OCI-LY7 (cell line): ENCODE measurements at regions not wholly inside any gene's neighbourhood (a gene's known extent, or its start where the extent isn't known, plus 50 kb on each side); places are given as distances from the start of the nearest gene placed in this dataset.

Experiments
- BruUV-seq: library from RNA; stranded (reverse); fragments of 400-500 nt; replicated peaks from 2 replicates; lab custom pipeline; 2021; lab: Mats Ljungman, UMichigan
- CTCF ChIA-PET: fragments of 300-600 bp; sonication (Branson Sonifier 250); formaldehyde crosslinking; loops from one replicate; lab custom pipeline; 2022; ENCODE audit warnings: antibody characterized with exemption; ENCODE audit not compliant: unreplicated experiment; lab: Charles Lee
- POLR2A ChIA-PET: fragments of 300-600 bp; sonication (Branson Sonifier 250); formaldehyde crosslinking; loops from one replicate; lab custom pipeline; 2022; ENCODE audit warnings: antibody characterized with exemption; lab: Charles Lee
- DNase-seq: peaks from one replicate; pipeline ENCODE4 v3.0.0-alpha.2; 2015; ENCODE audit warnings: low spot score
- H2AFZ ChIP-seq: fragments of 200-600 bp; sonication (generic), shearing (Covaris generic); 2 replicates; pipeline ENCODE4 v1.6.1; 2014; ENCODE audit warnings: mild to moderate bottlenecking, antibody characterized with exemption, low read length, moderate library complexity
- H3K27ac ChIP-seq: fragments of 200-600 bp; sonication (generic); 2 replicates; pipeline ENCODE4 v1.5.1; 2014; ENCODE audit warnings: mixed run types, low read depth, mild to moderate bottlenecking, moderate library complexity, low read length, inconsistent platforms; ENCODE audit not compliant: poor library complexity, severe bottlenecking
- H3K36me3 ChIP-seq: fragments of 200-600 bp; sonication (generic); 2 replicates; pipeline ENCODE4 v1.6.1; 2014; ENCODE audit warnings: mild to moderate bottlenecking, antibody characterized with exemption, low read length, moderate library complexity, mixed read lengths; ENCODE audit not compliant: insufficient read depth
- H3K4me1 ChIP-seq: fragments of 200-600 bp; sonication (generic); 2 replicates; pipeline ENCODE4 v1.5.1; 2014; ENCODE audit warnings: mild to moderate bottlenecking, low read length; ENCODE audit not compliant: insufficient read depth, poor library complexity, severe bottlenecking
- H3K4me2 ChIP-seq: fragments of 200-600 bp; sonication (generic); 2 replicates; pipeline ENCODE4 v1.6.1; 2014; ENCODE audit warnings: mild to moderate bottlenecking, low read length
- H3K4me3 ChIP-seq: fragments of 200-600 bp; sonication (generic); 2 replicates; pipeline ENCODE4 v1.5.1; 2014; ENCODE audit warnings: mild to moderate bottlenecking, low read depth, low read length; ENCODE audit not compliant: poor library complexity, severe bottlenecking
- H3K79me2 ChIP-seq: fragments of 200-600 bp; sonication (generic); 2 replicates; pipeline ENCODE4 v1.6.1; 2016; ENCODE audit warnings: low read depth, mild to moderate bottlenecking, low read length, moderate library complexity, mixed read lengths; ENCODE audit not compliant: insufficient read depth
- H3K9me2 ChIP-seq: fragments of 200-600 bp; sonication (generic); 2 replicates; pipeline ENCODE4 v1.6.1; 2016; ENCODE audit warnings: mild to moderate bottlenecking, low read length, mixed read lengths; ENCODE audit not compliant: insufficient read depth
- H3K9me3 ChIP-seq: fragments of 200-600 bp; sonication (generic); 2 replicates; pipeline ENCODE4 v1.6.1; 2014; ENCODE audit warnings: mild to moderate bottlenecking, mixed run types, low read length, mixed read lengths
- H4K20me1 ChIP-seq: fragments of 200-600 bp; sonication (generic); 2 replicates; pipeline ENCODE4 v1.6.1; 2014; ENCODE audit warnings: mild to moderate bottlenecking, antibody characterized with exemption, low read length, moderate library complexity, mixed read lengths; ENCODE audit not compliant: insufficient read depth
- CTCF ChIP-seq: fragments of 200-600 bp; sonication (generic); conservative IDR thresholded peaks from 2 replicates; pipeline ENCODE4 v1.5.1; 2014; ENCODE audit warnings: mild to moderate bottlenecking, antibody characterized with exemption, low read length, moderate library complexity, mixed read lengths
- EZH2phosphoT487 ChIP-seq: fragments of 200-600 bp; sonication (generic); IDR thresholded peaks from 2 replicates; pipeline ENCODE4 v1.6.1; 2018; ENCODE audit warnings: low read depth, borderline replicate concordance, mild to moderate bottlenecking, mixed run types, antibody characterized with exemption, low read length, moderate library complexity, mixed read lengths
- intact Hi-C: fragments of 100-400 bp; cut with micrococcal nuclease; formaldehyde crosslinking; loops from one replicate; pipeline ENCODE4 v1.10.0; 2022; ENCODE audit not compliant: unreplicated experiment

GRCh38 chr10:22795546-22795945, 81.2 kb upstream of the PIP4K2A start:
- no peak for TF ChIP-seq EZH2phosphoT487
- no peak for TF ChIP-seq CTCF
- no peak overlapping the region for H3K4me2 ChIP-seq
- H3K9me3 ChIP-seq, result no peaks in the 10 kb centered on the region
- H3K79me2 ChIP-seq, result no peaks in the 10 kb centered on the region
- CTCF ChIA-PET, result no interaction called here
- intact Hi-C loops, result no loop called here
- POLR2A ChIA-PET, result interaction anchor here (0.5 to 1.2 kb wide), 3 partner anchors 17 to 183 kb away, joined by 3 read pairs; no protein-coding TSS in a partner anchor
- H3K36me3 ChIP-seq, result no peaks in the 10 kb centered on the region
- no peaks in the 10 kb centered on the region for H3K4me1 ChIP-seq
- H3K9me2 ChIP-seq, result no peaks in the 10 kb centered on the region
- H4K20me1 ChIP-seq, result no peaks in the 10 kb centered on the region
- no peak overlapping the region for H3K27ac ChIP-seq
- no peak overlapping the region for H3K4me3 ChIP-seq
- BruUV-seq, result no TSS peak
- H2AFZ ChIP-seq, result no peak overlapping the region
- DNase-seq, result no peak

GRCh38 chr10:22792161-22792560, 77.8 kb upstream of the PIP4K2A start:
- no peak overlapping the region for H3K27ac ChIP-seq
- intact Hi-C loops, result no loop called here
- no peaks in the 10 kb centered on the region for H4K20me1 ChIP-seq
- no peaks in the 10 kb centered on the region for H3K4me1 ChIP-seq
- TF ChIP-seq EZH2phosphoT487 (no peak), CTCF (no peak)
- no peaks in the 10 kb centered on the region for H3K9me2 ChIP-seq
- DNase-seq, result no peak
- POLR2A ChIA-PET, result no interaction called here
- H2AFZ ChIP-seq, result no peak overlapping the region
- no peaks in the 10 kb centered on the region for H3K9me3 ChIP-seq
- BruUV-seq, result no TSS peak
- no peaks in the 10 kb centered on the region for H3K36me3 ChIP-seq
- CTCF ChIA-PET, result no interaction called here
- no peak overlapping the region for H3K4me3 ChIP-seq
- no peaks in the 10 kb centered on the region for H3K79me2 ChIP-seq
- no peak overlapping the region for H3K4me2 ChIP-seq

DNA sequence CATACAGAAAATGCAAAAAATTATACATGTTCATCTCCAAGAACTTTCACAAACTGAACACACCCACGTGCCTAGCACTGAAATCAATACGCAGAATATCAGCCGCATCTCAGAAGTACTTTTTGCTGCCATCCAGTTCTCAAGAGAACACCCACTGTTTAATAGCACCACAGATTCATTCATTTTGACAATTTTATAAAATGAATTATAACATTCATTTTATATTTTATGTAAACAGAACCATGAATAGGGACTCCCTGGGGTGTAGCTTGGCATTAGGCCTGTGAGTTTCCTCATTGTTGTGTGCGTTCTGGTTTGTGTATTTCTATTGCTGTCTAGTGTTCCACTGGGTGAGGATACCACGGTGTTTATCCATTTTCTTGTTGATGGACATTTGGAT, 77.3 kb upstream of the PIP4K2A start:
- H3K4me1 ChIP-seq, result no peaks in the 10 kb centered on the region
- DNase-seq, result no peak
- CTCF ChIA-PET, result no interaction called here
- POLR2A ChIA-PET, result interaction anchor here (0.7 kb wide), 1 partner anchor 1001 kb away, joined by 3 read pairs; no protein-coding TSS in a partner anchor
- H3K9me3 ChIP-seq, result no peaks in the 10 kb centered on the region
- no peak overlapping the region for H3K27ac ChIP-seq
- intact Hi-C loops, result no loop called here
- no peaks in the 10 kb centered on the region for H3K9me2 ChIP-seq
- BruUV-seq, result no TSS peak
- no peaks in the 10 kb centered on the region for H3K79me2 ChIP-seq
- TF ChIP-seq CTCF (no peak), EZH2phosphoT487 (no peak)
- no peak overlapping the region for H2AFZ ChIP-seq
- H3K36me3 ChIP-seq, result no peaks in the 10 kb centered on the region
- no peak overlapping the region for H3K4me3 ChIP-seq
- H4K20me1 ChIP-seq, result no peaks in the 10 kb centered on the region
- H3K4me2 ChIP-seq, result no peak overlapping the region
